Gastrocnemius medialis (tissue), 4 donors: ENCODE measurements at regions not wholly inside any gene's neighbourhood (a gene's known extent, or its start where the extent isn't known, plus 50 kb on each side); places are given as distances from the start of the nearest gene placed in this dataset.

ENCODE experiments used
- ATAC-seq, 2 donors: fragments of 150-250 bp; one replicate each; pipeline ENCODE4 v1.9.1; 2016
- DNase-seq, 2 donors: peaks; one replicate each; pipeline ENCODE4 v3.0.0-alpha.2; 2019
- H3K27ac ChIP-seq, 4 donors: fragments of 200-600 bp; sonication (generic); 1 replicate in 1 of 4; 2 replicates in 3 of 4; pipeline ENCODE4 v1.5.1; 2016 to 2018; ENCODE audit warnings: mild to moderate bottlenecking in 2 of 4, moderate library complexity in 1 of 4
- H3K27me3 ChIP-seq, 3 donors: fragments of 200-600 bp; sonication (generic) in 2 of 3; 1 replicate in 1 of 3; 2 replicates in 2 of 3; pipeline versions ENCODE4 v1.5.1 to v1.6.0; 2016 to 2019; ENCODE audit warnings: mild to moderate bottlenecking in 1 of 3, moderate library complexity in 1 of 3
- H3K36me3 ChIP-seq, 2 donors: fragments of 200-600 bp; sonication (generic) in 1 of 2; one replicate each; pipeline ENCODE4 v1.5.1; 2017 to 2018
- H3K4me1 ChIP-seq, 2 donors: fragments of 200-600 bp; sonication (generic) in 1 of 2; one replicate each; pipeline ENCODE4 v1.5.1; 2016 to 2017; ENCODE audit warnings: mild to moderate bottlenecking in 2 of 2
- H3K4me3 ChIP-seq, 4 donors: fragments of 200-600 bp; sonication (generic) in 3 of 4; 1 replicate in 1 of 4; 2 replicates in 3 of 4; pipeline ENCODE4 v1.5.1; 2016 to 2019; ENCODE audit warnings: mild to moderate bottlenecking in 2 of 4
- H3K9me3 ChIP-seq, 3 donors: fragments of 200-600 bp; sonication (generic) in 2 of 3; 1 replicate in 1 of 3; 2 replicates in 2 of 3; pipeline ENCODE4 v1.5.1; 2016 to 2019
- CTCF ChIP-seq, 5 experiments: fragments of 450-650 bp in 3 of 5; fragments of 200-600 bp in 2 of 5; sonication (generic) in 2 of 5; IDR thresholded peaks in 4 of 5; conservative IDR thresholded peaks in 1 of 5; 1 replicate in 4 of 5; 2 replicates in 1 of 5; pipeline ENCODE4 v1.5.1; 2016 to 2019; ENCODE audit warnings: antibody characterized with exemption in 5 of 5, mild to moderate bottlenecking in 3 of 5, moderate library complexity in 3 of 5
- POLR2A ChIP-seq, 2 donors: fragments of 450-650 bp; IDR thresholded peaks; one replicate each; pipeline ENCODE4 v1.6.1; 2017; ENCODE audit warnings: antibody characterized with exemption in 2 of 2, mild to moderate bottlenecking in 2 of 2, moderate library complexity in 2 of 2
- in situ Hi-C, 4 donors: fragments of 200-750 bp; cut with MboI; loops; one replicate each; pipeline versions ENCODE4 v1.15.0 to v1.8.0; 2017; ENCODE audit warnings: low sequenced_read_pairs in 4 of 4
- intact Hi-C: fragments of 100-400 bp; cut with DNase I; formaldehyde crosslinking; loops from one replicate; pipeline ENCODE4 v1.15.1; 2023; ENCODE audit warnings: low total_unique reads

GRCh38 chr13:40375489-40376171 is 290.8 kb downstream of the FOXO1 start:
- Histone ChIP-seq H3K4me1 (peaks cover 6 to 8% of the 10 kb centered on the region in 2 donors), H3K27ac (no peak overlapping the region), H3K36me3 (no peaks in the 10 kb centered on the region), H3K9me3 (no peaks in the 10 kb centered on the region), H3K27me3 (no peaks in the 10 kb centered on the region), H3K4me3 (no peak overlapping the region)
- TF ChIP-seq POLR2A (IDR thresholded peaks at IDR 0.05) (no peak), CTCF (IDR thresholded peaks at IDR 0.05 in 4 of 5, conservative IDR thresholded peaks at IDR 0.05 in 1 of 5) (no peak)
- in situ Hi-C loops = no loop called here
- intact Hi-C loops = no loop called here
- ATAC-seq = peak; percentile 27 to 39
- peak in 1 of 2 donors; percentile 44 for DNase-seq

- Histone ChIP-seq H3K9me3 (no peaks in the 10 kb centered on the region), H3K4me1 (peaks cover 6 to 8% of the 10 kb centered on the region in 2 donors), H3K4me3 (no peak overlapping the region), H3K36me3 (no peaks in the 10 kb centered on the region), H3K27me3 (no peaks in the 10 kb centered on the region), H3K27ac (no peak overlapping the region)
- in situ Hi-C loops (no loop called here), intact Hi-C loops (no loop called here)
- TF ChIP-seq POLR2A (IDR thresholded peaks at IDR 0.05) = no peak
- TF ChIP-seq CTCF (IDR thresholded peaks at IDR 0.05 in 4 of 5, conservative IDR thresholded peaks at IDR 0.05 in 1 of 5) = no peak
- no peak for ATAC-seq
- DNase-seq = no peak
Observed at GRCh38 chr13:40376296-40376849, 290.1 kb downstream of the FOXO1 start.

- no peaks in the 10 kb centered on the region for H3K36me3 ChIP-seq
- peaks cover 6 to 8% of the 10 kb centered on the region in 2 donors for H3K4me1 ChIP-seq
- ATAC-seq = no peak
- H3K27me3 ChIP-seq = no peaks in the 10 kb centered on the region
- intact Hi-C loops = no loop called here
- in situ Hi-C loops = no loop called here
- no peak overlapping the region for H3K4me3 ChIP-seq
- DNase-seq = no peak
- no peak overlapping the region for H3K27ac ChIP-seq
- H3K9me3 ChIP-seq = no peaks in the 10 kb centered on the region
- TF ChIP-seq CTCF (IDR thresholded peaks at IDR 0.05 in 4 of 5, conservative IDR thresholded peaks at IDR 0.05 in 1 of 5) (no peak), POLR2A (IDR thresholded peaks at IDR 0.05) (no peak)
Observed at GRCh38 chr13:40376867-40377535, 289.4 kb downstream of the FOXO1 start.

GRCh38 chr13:40377783-40378182 is 288.7 kb downstream of the FOXO1 start:
- Histone ChIP-seq H3K4me1 (peaks cover 6 to 8% of the 10 kb centered on the region in 2 donors), H3K4me3 (peak overlapping the region in 1 of 4 donors; percentile 31), H3K9me3 (no peaks in the 10 kb centered on the region), H3K27me3 (no peaks in the 10 kb centered on the region), H3K36me3 (no peaks in the 10 kb centered on the region), H3K27ac (no peak overlapping the region)
- in situ Hi-C loops = no loop called here
- TF ChIP-seq POLR2A (IDR thresholded peaks at IDR 0.05) = no peak
- TF ChIP-seq CTCF (IDR thresholded peaks at IDR 0.05 in 4 of 5, conservative IDR thresholded peaks at IDR 0.05 in 1 of 5) = no peak
- DNase-seq (peak in 1 of 2 donors; percentile 34), ATAC-seq (peak in 1 of 2 donors; percentile 61)
- intact Hi-C loops = no loop called here
